GM12878 (cell line): ENCODE measurements at regions not wholly inside any gene's neighbourhood (a gene's known extent, or its start where the extent isn't known, plus 50 kb on each side); places are given as distances from the start of the nearest gene placed in this dataset.

ENCODE experiments used
- ATAC-seq: fragments of 200-7000 bp; cut with Tn5 transposase; 3 replicates; pipeline ENCODE4 v1.9.1; 2020; ENCODE audit warnings: mild to moderate bottlenecking, moderate library complexity
- BruUV-seq: library from RNA; stranded (reverse); fragments of 400-500 nt; replicated peaks from 2 replicates; lab custom pipeline; 2021; lab: Mats Ljungman, UMichigan
- CTCF ChIA-PET: fragments of 300-600 bp; sonication (Branson Sonifier 250); formaldehyde crosslinking; extraction: SDS; loops from one replicate; lab custom pipeline; 2021; ENCODE audit warnings: inconsistent platforms; lab: Yijun Ruan, JAX
- POLR2A ChIA-PET: fragments of 350-600 bp; formaldehyde crosslinking; extraction: SDS; loops from one replicate; lab custom pipeline; 2021; ENCODE audit warnings: inconsistent platforms; lab: Charles Lee
- RAD21 ChIA-PET: fragments of 300-600 bp; sonication (Branson Sonifier 250); formaldehyde crosslinking; loops from one replicate; lab custom pipeline; 2023; ENCODE audit warnings: antibody characterized with exemption; ENCODE audit not compliant: unreplicated experiment; lab: Charles Lee
- SMC1A ChIA-PET: fragments of 300-600 bp; sonication (Branson Sonifier 250); formaldehyde crosslinking; loops from one replicate; lab custom pipeline; 2023; ENCODE audit not compliant: unreplicated experiment, uncharacterized antibody; lab: Charles Lee
- DNase-seq: peaks from one replicate; pipeline ENCODE4 v3.0.0-alpha.2; 2011; ENCODE audit warnings: low read depth, low spot score
- FAIRE-seq: peaks from 3 replicates; lab custom pipeline; 2011; peaks lifted over from hg19 to GRCh38; lab: Jason Lieb, UNC
- H2AFZ ChIP-seq: 2 replicates; pipeline ENCODE4 v1.6.0; 2011; ENCODE audit warnings: low read depth, low read length, control low read depth; ENCODE audit not compliant: control insufficient read depth
- H3K27ac ChIP-seq: 2 replicates; pipeline ENCODE4 v1.5.1; 2011; ENCODE audit warnings: control low read depth; ENCODE audit not compliant: control insufficient read depth, insufficient read depth
- H3K27me3 ChIP-seq, 2 experiments: replicated peaks in 1 of 2; 2 replicates each; pipeline versions ENCODE4 v1.6.0 to v1.6.1; 2011; ENCODE audit warnings: low read length in 1 of 2; ENCODE audit not compliant: control insufficient read depth in 2 of 2, insufficient read depth in 2 of 2
- H3K36me3 ChIP-seq, 2 experiments: 2 replicates each; pipeline ENCODE4 v1.5.1; 2011; ENCODE audit warnings: low read length in 1 of 2; ENCODE audit not compliant: control insufficient read depth in 2 of 2, insufficient read depth in 2 of 2
- H3K4me1 ChIP-seq: 2 replicates; pipeline ENCODE4 v1.6.1; 2011; ENCODE audit warnings: mild to moderate bottlenecking, low read length, moderate library complexity, mixed read lengths; ENCODE audit not compliant: control insufficient read depth, insufficient read depth
- H3K4me2 ChIP-seq: 2 replicates; pipeline ENCODE4 v1.6.0; 2011; ENCODE audit warnings: control low read depth; ENCODE audit not compliant: control insufficient read depth, insufficient read depth
- H3K4me3 ChIP-seq: fragments of 200-600 bp; sonication (generic); 2 replicates; pipeline ENCODE4 v1.5.1; 2016
- H3K79me2 ChIP-seq: 2 replicates; pipeline ENCODE4 v1.6.0; 2011; ENCODE audit warnings: low read length; ENCODE audit not compliant: control insufficient read depth, insufficient read depth
- H3K9ac ChIP-seq: 2 replicates; pipeline ENCODE4 v1.8.0; 2011; ENCODE audit warnings: low read length, control low read depth, mixed read lengths; ENCODE audit not compliant: control insufficient read depth, insufficient read depth
- H3K9me3 ChIP-seq: replicated peaks from 3 replicates; pipeline ENCODE4 v1.5.1; 2011; ENCODE audit warnings: mild to moderate bottlenecking, low read length; ENCODE audit not compliant: control insufficient read depth, insufficient read depth
- H4K20me1 ChIP-seq: 2 replicates; pipeline ENCODE4 v1.6.0; 2011; ENCODE audit not compliant: control insufficient read depth, insufficient read depth
- ATF2 ChIP-seq: IDR thresholded peaks from 2 replicates; pipeline ENCODE4 v1.6.1; 2012; ENCODE audit warnings: low read length, inconsistent platforms
- EED ChIP-seq: sonication (generic); IDR thresholded peaks from 2 replicates; pipeline ENCODE4 v1.6.1; 2016; ENCODE audit warnings: antibody characterized with exemption, low read depth
- ETV6 ChIP-seq, 2 experiments: fragments of 450-650 bp in 1 of 2; IDR thresholded peaks in 1 of 2; conservative IDR thresholded peaks in 1 of 2; 2 replicates each; pipeline ENCODE4 v1.6.1; 2014; ENCODE audit warnings: antibody characterized with exemption in 1 of 2, borderline replicate concordance in 1 of 2, low read depth in 1 of 2, mild to moderate bottlenecking in 1 of 2, moderate library complexity in 1 of 2
- FOXM1 ChIP-seq: IDR thresholded peaks from 2 replicates; pipeline ENCODE4 v1.6.1; 2012; ENCODE audit warnings: low read depth, mild to moderate bottlenecking, inconsistent platforms, low read length, moderate library complexity
- GABPA ChIP-seq: IDR thresholded peaks from 2 replicates; pipeline ENCODE4 v1.6.1; 2014; ENCODE audit warnings: antibody characterized with exemption, low read depth, mild to moderate bottlenecking, inconsistent platforms
- HCFC1 ChIP-seq: fragments of 150-350 bp; IDR thresholded peaks from 2 replicates; pipeline ENCODE4 v1.6.1; 2014; ENCODE audit warnings: low read length
- IKZF1 ChIP-seq: fragments of 450-650 bp; conservative IDR thresholded peaks from 2 replicates; pipeline ENCODE4 v1.6.1; 2017; ENCODE audit warnings: antibody characterized with exemption, mild to moderate bottlenecking
- IKZF2 ChIP-seq, 2 experiments: fragments of 450-650 bp; IDR thresholded peaks; 2 replicates each; pipeline ENCODE4 v1.6.1; 2017; ENCODE audit warnings: mild to moderate bottlenecking in 2 of 2, moderate library complexity in 2 of 2
- JUNB ChIP-seq: IDR thresholded peaks from 2 replicates; pipeline ENCODE4 v1.6.1; 2016; ENCODE audit warnings: antibody characterized with exemption, mild to moderate bottlenecking
- JUND ChIP-seq: IDR thresholded peaks from 2 replicates; pipeline ENCODE4 v1.6.1; 2012; ENCODE audit warnings: low read depth, mild to moderate bottlenecking, low read length, improper control_type of control experiment, moderate library complexity
- MEF2A ChIP-seq: IDR thresholded peaks from 2 replicates; pipeline ENCODE4 v1.6.1; 2011; ENCODE audit warnings: low read depth, mild to moderate bottlenecking, low read length, moderate library complexity; ENCODE audit not compliant: insufficient read depth
- MTA3 ChIP-seq: IDR thresholded peaks from 2 replicates; pipeline ENCODE4 v1.6.1; 2012; ENCODE audit warnings: low read length, inconsistent platforms, borderline replicate concordance
- NFIC ChIP-seq: IDR thresholded peaks from 2 replicates; pipeline ENCODE4 v1.6.1; 2012; ENCODE audit warnings: low read depth, mild to moderate bottlenecking, inconsistent platforms, low read length, moderate library complexity
- RAD21 ChIP-seq: IDR thresholded peaks from 2 replicates; pipeline ENCODE4 v1.6.1; 2011; ENCODE audit warnings: mild to moderate bottlenecking, low read depth, low read length, moderate library complexity; ENCODE audit not compliant: insufficient read depth
- RB1 ChIP-seq: fragments of 450-650 bp; formaldehyde crosslinking; IDR thresholded peaks from 2 replicates; pipeline ENCODE4 v1.6.1; 2017; ENCODE audit warnings: mild to moderate bottlenecking, borderline replicate concordance
- RUNX3 ChIP-seq: IDR thresholded peaks from 2 replicates; pipeline ENCODE4 v1.6.1; 2012; ENCODE audit warnings: low read length, inconsistent platforms
- SREBF2 ChIP-seq: IDR thresholded peaks from 2 replicates; pipeline ENCODE4 v1.6.1; 2012; ENCODE audit warnings: mild to moderate bottlenecking, low read length
- USF2 ChIP-seq: IDR thresholded peaks from 2 replicates; pipeline ENCODE4 v1.6.1; 2011; ENCODE audit warnings: low read depth, low read length, improper control_type of control experiment, borderline replicate concordance
- ZBED1 ChIP-seq: IDR thresholded peaks from 2 replicates; pipeline ENCODE4 v1.6.1; 2016; ENCODE audit warnings: borderline replicate concordance
- ZNF687 ChIP-seq: fragments of 450-650 bp; IDR thresholded peaks from 2 replicates; pipeline ENCODE4 v1.6.1; 2017; ENCODE audit warnings: mild to moderate bottlenecking, moderate library complexity
- WGBS: methylation state at CpG from one replicate; pipeline ENCODE4 v1.1.6; 2016; ENCODE audit warnings: low lambda C conversion rate; ENCODE audit not compliant: insufficient replicate concordance, insufficient coverage; ENCODE audit errors: missing lambda C conversion rate; 5-methylcytosine and 5-hydroxymethylcytosine counted together
- in situ Hi-C: fragments of 300-500 bp; cut with MboI; formaldehyde crosslinking; loops from 9 replicates; pipeline ENCODE4 v1.14.3; 2018; ENCODE audit warnings: mixed read lengths
- intact Hi-C: fragments of 100-400 bp; cut with micrococcal nuclease; formaldehyde crosslinking; loops from one replicate; pipeline ENCODE4 v1.14.2; 2022; ENCODE audit not compliant: unreplicated experiment

GRCh38 chr3:72312339-72312738 is 527.4 kb upstream of the PROK2 start:
- H2AFZ ChIP-seq: no peak overlapping the region
- peak overlapping the region; percentile 44; the same call in 1 of the 2 replicates for H3K4me2 ChIP-seq
- H3K36me3 ChIP-seq: no peaks in the 10 kb centered on the region
- peak overlapping the region; percentile 10; the same call in 1 of the 2 replicates for H3K27ac ChIP-seq
- no peak overlapping the region for H3K4me3 ChIP-seq
- ChIA-PET SMC1A (interaction anchor here (0.8 to 4.6 kb wide), 5 partner anchors 16 to 437 kb away, joined by 3 to 26 read pairs (median 3); no protein-coding TSS in a partner anchor), CTCF (interaction anchor here (0.8 to 2.1 kb wide), 2 partner anchors 354 to 510 kb away, joined by 3 to 6 read pairs; no protein-coding TSS in a partner anchor), POLR2A (no interaction called here), RAD21 (interaction anchor here (0.7 to 1.6 kb wide), 3 partner anchors 29 to 508 kb away, joined by 3 to 8 read pairs (median 3); no protein-coding TSS in a partner anchor)
- in situ Hi-C loops (no loop called here), intact Hi-C loops (no loop called here)
- no peaks in the 10 kb centered on the region for H3K79me2 ChIP-seq
- BruUV-seq: no TSS peak
- H4K20me1 ChIP-seq: no peaks in the 10 kb centered on the region; the same call in 1 of the 2 replicates
- no peaks in the 10 kb centered on the region; the same call in 1 of the 3 replicates for H3K9me3 ChIP-seq
- no peak for ATAC-seq
- H3K9ac ChIP-seq: no peak overlapping the region
- TF ChIP-seq IKZF1 (0 out of 2 replicates have a peak, but pooled peaks have one; percentile 17), ATF2 (peak; percentile 59; the same call in 1 of the 2 replicates), FOXM1 (peak; percentile 70; the same call in 1 of the 2 replicates), MTA3 (peak; percentile 81; the same call in 1 of the 2 replicates), RUNX3 (peak; percentile 69), RAD21 (0 out of 2 replicates have a peak, but pooled peaks have one; percentile 0), MEF2A (peak; percentile 81), GABPA (0 out of 2 replicates have a peak, but pooled peaks have one; percentile 23), ZBED1 (no peak), NFIC (peak; percentile 84), HCFC1 (no peak), ETV6 (conservative IDR thresholded peaks at IDR 0.05 in 1 of 2, IDR thresholded peaks at IDR 0.05 in 1 of 2; ENCODE audit: borderline replicate concordance in 1 of 2, low read depth in 1 of 2) (0 out of 4 replicates have a peak, but pooled peaks of 1 of the 2 experiments have one; percentile 33), JUND (no peak), EED (peak; percentile 98), ZNF687 (no peak), IKZF2 (IDR thresholded peaks at IDR 0.05) (peak; percentile 48 to 50; a peak in 3 of 4 replicates), RB1 (no peak), USF2 (no peak), SREBF2 (no peak), JUNB (peak; percentile 70)
- DNase-seq: peak; percentile 26
- H3K27me3 ChIP-seq: no peaks in the 10 kb centered on the region
- no peak for FAIRE-seq
- 39% methylated on average over 6 of the region's 6 CpGs for WGBS
- H3K4me1 ChIP-seq: peaks cover 19% of the 10 kb centered on the region
